Activated T-helper 1 cell treated with anti-CD3 and anti-CD28 coated beads, Interleukin-12 subunit alpha, Interleukin-12 subunit beta, Interleukin-2, Interleukin-4 antibody, amounts not matched to agents 30 ng/mL and 10 ng/mL and 1 ng/mL, durations not matched to agents 14 hours and 24 hours and 36 hours (primary cell): ENCODE measurements at regions not wholly inside any gene's neighbourhood (a gene's known extent, or its start where the extent isn't known, plus 50 kb on each side); places are given as distances from the start of the nearest gene placed in this dataset.

Experiments used
- DNase-seq: peaks from one replicate; pipeline ENCODE4 v3.0.0; 2021; ENCODE audit warnings: low spot score
- H3K27ac Mint-ChIP-seq: one replicate; pipeline ENCODE4 v1.8.0; 2021; ENCODE audit warnings: mild to moderate bottlenecking, mixed read lengths
- H3K27me3 Mint-ChIP-seq: one replicate; pipeline ENCODE4 v1.8.0; 2022; ENCODE audit warnings: mild to moderate bottlenecking, moderate library complexity, mixed read lengths; ENCODE audit not compliant: insufficient read depth
- H3K36me3 Mint-ChIP-seq: one replicate; pipeline ENCODE4 v1.8.0; 2021; ENCODE audit warnings: low read depth, mixed read lengths
- H3K4me1 Mint-ChIP-seq: one replicate; pipeline ENCODE4 v1.8.0; 2021; ENCODE audit warnings: low read depth, mixed read lengths
- H3K4me3 Mint-ChIP-seq: one replicate; pipeline ENCODE4 v1.8.0; 2021; ENCODE audit warnings: mild to moderate bottlenecking, moderate library complexity, mixed read lengths
- H3K9me3 Mint-ChIP-seq: one replicate; pipeline ENCODE4 v1.8.0; 2021; ENCODE audit warnings: mixed read lengths
- intact Hi-C: fragments of 100-400 bp; cut with micrococcal nuclease; formaldehyde crosslinking; loops from one replicate; pipeline ENCODE4 v1.15.1; 2024

DNA sequence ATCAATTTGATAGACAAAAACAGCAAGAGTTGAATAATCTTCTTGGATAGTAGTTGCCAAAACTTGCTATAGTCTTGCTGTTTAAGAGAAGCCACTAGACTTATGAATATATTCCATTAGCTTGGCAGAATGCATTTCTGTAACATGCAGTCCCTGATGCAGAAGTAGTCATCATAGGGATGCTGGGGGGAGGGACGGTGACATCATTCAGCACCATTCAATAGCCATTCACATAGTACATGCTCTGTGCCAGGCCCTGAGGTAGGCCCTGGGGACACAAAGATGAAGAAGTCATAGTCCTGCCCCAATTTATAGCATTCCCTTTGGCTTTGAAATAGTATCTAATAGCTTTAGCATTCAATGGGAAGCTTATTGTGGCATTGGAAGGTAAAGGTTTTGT, 185.5 kb upstream of the AFF2 start:
- DNase-seq: no peak
- Mint-ChIP-seq H3K27me3 (no peaks in the 10 kb centered on the region), H3K36me3 (peaks cover 3% of the 10 kb centered on the region), H3K4me3 (no peak overlapping the region), H3K4me1 (peaks cover 23% of the 10 kb centered on the region), H3K27ac (no peak overlapping the region), H3K9me3 (no peaks in the 10 kb centered on the region)
- intact Hi-C loops: no loop called here

DNA sequence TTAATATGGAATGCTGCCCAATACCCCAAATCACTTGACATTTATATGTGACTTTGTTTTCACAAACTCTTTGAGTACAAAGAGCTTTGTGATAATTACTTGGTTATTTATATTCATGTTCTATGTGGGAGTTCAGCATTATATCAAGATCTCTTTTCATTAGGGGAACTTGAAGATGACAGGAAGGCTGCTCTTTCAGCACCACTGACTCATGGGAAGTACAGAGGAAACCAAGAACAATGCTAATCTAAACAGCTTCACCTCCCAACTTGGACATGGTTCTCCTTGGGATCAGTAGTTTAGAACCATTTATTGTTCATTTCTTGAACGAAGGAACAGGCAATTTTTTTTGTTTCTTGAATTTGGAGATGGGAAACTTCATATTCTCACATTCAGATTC, 184.0 kb upstream of the AFF2 start:
- H3K27me3 Mint-ChIP-seq: no peaks in the 10 kb centered on the region
- peaks cover 7% of the 10 kb centered on the region for H3K9me3 Mint-ChIP-seq
- H3K4me3 Mint-ChIP-seq: no peak overlapping the region
- no peak overlapping the region for H3K27ac Mint-ChIP-seq
- H3K36me3 Mint-ChIP-seq: peaks cover 3% of the 10 kb centered on the region
- peaks cover 7% of the 10 kb centered on the region for H3K4me1 Mint-ChIP-seq
- intact Hi-C loops: no loop called here
- DNase-seq: no peak

GRCh38 chrX:148322906-148323305, 177.5 kb upstream of the AFF2 start:
- intact Hi-C loops: no loop called here
- no peak for DNase-seq
- H3K36me3 Mint-ChIP-seq: no peaks in the 10 kb centered on the region
- H3K27ac Mint-ChIP-seq: no peak overlapping the region
- H3K27me3 Mint-ChIP-seq: no peaks in the 10 kb centered on the region
- H3K9me3 Mint-ChIP-seq: peaks cover 21% of the 10 kb centered on the region
- H3K4me3 Mint-ChIP-seq: no peak overlapping the region
- H3K4me1 Mint-ChIP-seq: no peaks in the 10 kb centered on the region

- Mint-ChIP-seq H3K9me3 (peaks cover 6% of the 10 kb centered on the region), H3K4me3 (no peak overlapping the region), H3K27ac (peak overlapping the region; percentile 41), H3K4me1 (peaks cover 21% of the 10 kb centered on the region), H3K36me3 (peaks cover 4% of the 10 kb centered on the region), H3K27me3 (no peaks in the 10 kb centered on the region)
- intact Hi-C loops: no loop called here
- DNase-seq: no peak
Observed at GRCh38 chrX:148333989-148334388, 166.4 kb upstream of the AFF2 start.

- no peak for DNase-seq
- Mint-ChIP-seq H3K4me1 (peaks cover 31% of the 10 kb centered on the region), H3K27me3 (peaks cover 1% of the 10 kb centered on the region), H3K36me3 (peaks cover 5% of the 10 kb centered on the region), H3K9me3 (peaks cover 15% of the 10 kb centered on the region), H3K4me3 (no peak overlapping the region), H3K27ac (no peak overlapping the region)
- intact Hi-C loops: no loop called here
Observed at GRCh38 chrX:148337873-148338272, 162.5 kb upstream of the AFF2 start.

DNA sequence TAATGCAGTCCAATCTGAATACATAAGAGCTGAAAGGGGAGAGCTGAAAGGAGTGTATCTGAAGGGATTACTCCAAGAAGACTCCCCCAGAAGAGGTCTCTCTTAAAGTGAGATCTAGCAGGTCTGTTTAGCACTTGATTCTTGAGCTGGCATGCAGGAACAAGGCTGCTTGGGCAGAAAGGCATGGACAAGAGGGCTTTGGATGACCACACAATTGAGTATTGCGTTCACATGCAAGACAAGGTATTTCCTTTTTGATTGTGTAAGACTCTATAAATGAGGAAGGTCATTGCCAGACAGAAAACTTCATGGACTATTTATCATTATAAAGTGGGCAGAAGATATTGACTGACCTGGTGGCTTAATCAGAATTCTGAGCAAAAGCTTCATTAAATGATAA, 145.5 kb upstream of the AFF2 start:
- Mint-ChIP-seq H3K4me3 (no peak overlapping the region), H3K27ac (no peak overlapping the region), H3K9me3 (no peaks in the 10 kb centered on the region), H3K36me3 (peaks cover 4% of the 10 kb centered on the region), H3K27me3 (no peaks in the 10 kb centered on the region), H3K4me1 (no peaks in the 10 kb centered on the region)
- intact Hi-C loops: no loop called here
- no peak for DNase-seq

GRCh38 chrX:148361641-148362040, 138.8 kb upstream of the AFF2 start:
- no peaks in the 10 kb centered on the region for H3K36me3 Mint-ChIP-seq
- intact Hi-C loops: no loop called here

GRCh38 chrX:148363471-148364235, 136.8 kb upstream of the AFF2 start:
- intact Hi-C loops: no loop called here
- Mint-ChIP-seq H3K4me3 (no peak overlapping the region), H3K4me1 (peaks cover 6% of the 10 kb centered on the region), H3K36me3 (no peaks in the 10 kb centered on the region), H3K9me3 (no peaks in the 10 kb centered on the region), H3K27me3 (no peaks in the 10 kb centered on the region), H3K27ac (no peak overlapping the region)
- no peak for DNase-seq

More at GRCh38 chrX:148361641-148362040, 138.8 kb upstream of the AFF2 start:
- Mint-ChIP-seq H3K27me3 (no peaks in the 10 kb centered on the region), H3K4me3 (no peak overlapping the region), H3K27ac (no peak overlapping the region), H3K4me1 (no peaks in the 10 kb centered on the region), H3K9me3 (no peaks in the 10 kb centered on the region)
- DNase-seq: no peak

DNA sequence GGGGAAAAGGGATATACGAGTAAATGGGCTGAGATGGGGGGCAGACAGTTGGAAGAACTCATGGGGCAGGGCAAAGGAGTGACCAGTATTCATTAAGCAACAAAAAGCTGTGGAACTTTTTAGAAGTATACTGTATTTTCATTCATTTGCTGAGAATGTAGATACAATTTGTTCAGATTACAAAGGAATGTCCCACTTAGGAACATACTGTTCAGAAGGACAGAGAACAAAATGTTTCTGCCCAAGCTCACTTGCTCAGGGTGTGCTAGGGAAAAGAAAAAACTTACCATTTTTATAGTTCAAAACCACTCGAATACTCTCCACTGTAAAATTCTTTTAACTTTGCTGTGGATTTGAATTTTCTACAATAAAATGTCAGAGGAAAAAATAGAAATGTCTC, 135.2 kb upstream of the AFF2 start:
- intact Hi-C loops: no loop called here
- no peaks in the 10 kb centered on the region for H3K9me3 Mint-ChIP-seq
- H3K27me3 Mint-ChIP-seq: no peaks in the 10 kb centered on the region
- no peak overlapping the region for H3K27ac Mint-ChIP-seq
- no peaks in the 10 kb centered on the region for H3K36me3 Mint-ChIP-seq
- H3K4me3 Mint-ChIP-seq: no peak overlapping the region
- H3K4me1 Mint-ChIP-seq: peaks cover 6% of the 10 kb centered on the region
- DNase-seq: no peak

GRCh38 chrX:148371291-148371690, 129.1 kb upstream of the AFF2 start:
- Mint-ChIP-seq H3K4me3 (no peak overlapping the region), H3K27me3 (peaks cover 2% of the 10 kb centered on the region), H3K4me1 (peaks cover 6% of the 10 kb centered on the region), H3K27ac (no peak overlapping the region), H3K36me3 (peaks cover 5% of the 10 kb centered on the region), H3K9me3 (peaks cover 5% of the 10 kb centered on the region)
- intact Hi-C loops: no loop called here
- no peak for DNase-seq

DNA sequence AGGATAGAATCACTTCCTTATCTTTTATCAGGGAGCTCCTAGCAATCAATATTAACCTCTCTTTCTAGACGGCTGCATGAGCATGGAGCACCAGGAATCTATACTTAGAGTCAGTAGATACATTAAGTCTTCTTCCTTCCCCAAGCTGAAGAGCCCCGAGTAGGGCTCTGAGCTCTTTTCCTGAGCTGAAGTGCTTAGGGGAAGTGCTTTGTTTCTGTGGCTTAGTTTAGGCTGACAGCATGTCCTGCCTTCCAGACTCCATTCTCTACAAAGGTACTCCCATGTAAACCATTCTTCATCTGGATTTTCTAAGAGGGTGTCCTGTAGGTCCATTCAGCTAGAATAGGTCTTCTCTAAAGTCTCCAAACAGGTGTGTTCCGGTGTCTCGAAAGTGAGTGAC, 127.5 kb upstream of the AFF2 start:
- intact Hi-C loops: no loop called here
- Mint-ChIP-seq H3K27me3 (peaks cover 2% of the 10 kb centered on the region), H3K27ac (no peak overlapping the region), H3K4me3 (no peak overlapping the region), H3K36me3 (peaks cover 5% of the 10 kb centered on the region), H3K4me1 (peaks cover 2% of the 10 kb centered on the region), H3K9me3 (peaks cover 5% of the 10 kb centered on the region)
- no peak for DNase-seq

- peaks cover 17% of the 10 kb centered on the region for H3K4me1 Mint-ChIP-seq
- H3K9me3 Mint-ChIP-seq: peaks cover 5% of the 10 kb centered on the region
- no peaks in the 10 kb centered on the region for H3K27me3 Mint-ChIP-seq
- no peak for DNase-seq
- H3K4me3 Mint-ChIP-seq: no peak overlapping the region
- H3K27ac Mint-ChIP-seq: no peak overlapping the region
- H3K36me3 Mint-ChIP-seq: peaks cover 5% of the 10 kb centered on the region
- intact Hi-C loops: no loop called here
Observed at GRCh38 chrX:148376342-148376741, 124.1 kb upstream of the AFF2 start.

- H3K4me3 Mint-ChIP-seq: no peak overlapping the region
- intact Hi-C loops: loop anchor here (2.0 to 10.0 kb wide), 6 partner anchors 109 to 1125 kb away; partner anchors contain the start of genes AFF2, FMR1 and IDS
- peaks cover 28% of the 10 kb centered on the region for H3K4me1 Mint-ChIP-seq
- no peak for DNase-seq
- H3K27ac Mint-ChIP-seq: peak overlapping the region; percentile 91
- H3K9me3 Mint-ChIP-seq: peaks cover 5% of the 10 kb centered on the region
- H3K27me3 Mint-ChIP-seq: no peaks in the 10 kb centered on the region
- H3K36me3 Mint-ChIP-seq: peaks cover 3% of the 10 kb centered on the region
Observed at GRCh38 chrX:148380107-148380506, 120.3 kb upstream of the AFF2 start.
